ENCODE measurements at regions not wholly inside any gene's neighbourhood (a gene's known extent, or its start where the extent isn't known, plus 50 kb on each side); places are given as distances from the start of the nearest gene placed in this dataset.

DNA sequence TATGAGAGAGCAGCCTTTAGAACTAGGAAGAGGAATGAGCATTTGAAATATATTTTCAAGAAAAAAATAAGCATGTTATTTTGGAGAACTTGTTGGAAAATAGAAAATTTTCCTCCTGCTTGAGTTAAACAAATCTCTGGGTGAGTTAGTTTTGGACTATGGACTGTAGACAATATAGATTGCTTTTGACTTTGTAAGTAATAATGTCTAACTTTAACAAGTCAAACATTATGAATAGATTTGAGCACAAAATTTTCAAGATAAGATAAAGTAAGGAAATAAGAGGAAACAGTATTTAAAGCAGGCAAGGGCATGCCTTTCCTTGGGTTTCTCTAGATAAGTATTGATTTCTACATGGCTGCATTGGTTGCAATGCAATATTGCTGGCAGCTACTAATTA is 360.8 kb downstream of the LMO4 start:
- Histone ChIP-seq H3K4me3 (no peak overlapping the region), H3K27ac (ENCODE audit: control insufficient read depth, insufficient read depth) (no peak overlapping the region), H3K9me3 (replicated peaks; ENCODE audit: control insufficient read depth, insufficient read depth, low read length) (no peaks in the 10 kb centered on the region), H3K9ac (ENCODE audit: control insufficient read depth, insufficient read depth, low read length) (no peak overlapping the region), H3K79me2 (ENCODE audit: control insufficient read depth, insufficient read depth, low read length) (no peaks in the 10 kb centered on the region), H3K4me2 (ENCODE audit: control insufficient read depth, insufficient read depth) (no peak overlapping the region), H3K27me3 (replicated peaks in 1 of 2; ENCODE audit: control insufficient read depth in 2 of 2, insufficient read depth in 2 of 2, low read length in 1 of 2) (no peaks in the 10 kb centered on the region; a peak in 1 of 4 replicates), H3K36me3 (ENCODE audit: control insufficient read depth in 2 of 2, insufficient read depth in 2 of 2, low read length in 1 of 2) (no peaks in the 10 kb centered on the region), H3K4me1 (ENCODE audit: control insufficient read depth, insufficient read depth, low read length) (no peaks in the 10 kb centered on the region), H2AFZ (ENCODE audit: control insufficient read depth, low read depth, low read length) (no peak overlapping the region), H4K20me1 (ENCODE audit: control insufficient read depth, insufficient read depth) (no peaks in the 10 kb centered on the region)
- DNase-seq (ENCODE audit: low read depth, low spot score) (no peak), FAIRE-seq (no peak), ATAC-seq (no peak)
- SMC1A ChIA-PET (ENCODE audit: uncharacterized antibody, unreplicated experiment), result no interaction called here
- BruUV-seq (replicated peaks), result no TSS peak
- in situ Hi-C loops (cut with MboI) (no loop called here), intact Hi-C loops (cut with micrococcal nuclease; ENCODE audit: unreplicated experiment) (no loop called here)
- TF ChIP-seq TBL1XR1 (IDR thresholded peaks at IDR 0.05; ENCODE audit: low read depth, low read length) (no peak), RCOR1 (conservative IDR thresholded peaks at IDR 0.05; ENCODE audit: low read depth, low read length) (no peak), MYC (IDR thresholded peaks at IDR 0.05; ENCODE audit: insufficient read depth, insufficient read length, insufficient replicate concordance, low read length, severe bottlenecking) (no peak), MTA2 (IDR thresholded peaks at IDR 0.05; ENCODE audit: low read depth) (no peak)
- TF ChIP-seq, protein P1, sequence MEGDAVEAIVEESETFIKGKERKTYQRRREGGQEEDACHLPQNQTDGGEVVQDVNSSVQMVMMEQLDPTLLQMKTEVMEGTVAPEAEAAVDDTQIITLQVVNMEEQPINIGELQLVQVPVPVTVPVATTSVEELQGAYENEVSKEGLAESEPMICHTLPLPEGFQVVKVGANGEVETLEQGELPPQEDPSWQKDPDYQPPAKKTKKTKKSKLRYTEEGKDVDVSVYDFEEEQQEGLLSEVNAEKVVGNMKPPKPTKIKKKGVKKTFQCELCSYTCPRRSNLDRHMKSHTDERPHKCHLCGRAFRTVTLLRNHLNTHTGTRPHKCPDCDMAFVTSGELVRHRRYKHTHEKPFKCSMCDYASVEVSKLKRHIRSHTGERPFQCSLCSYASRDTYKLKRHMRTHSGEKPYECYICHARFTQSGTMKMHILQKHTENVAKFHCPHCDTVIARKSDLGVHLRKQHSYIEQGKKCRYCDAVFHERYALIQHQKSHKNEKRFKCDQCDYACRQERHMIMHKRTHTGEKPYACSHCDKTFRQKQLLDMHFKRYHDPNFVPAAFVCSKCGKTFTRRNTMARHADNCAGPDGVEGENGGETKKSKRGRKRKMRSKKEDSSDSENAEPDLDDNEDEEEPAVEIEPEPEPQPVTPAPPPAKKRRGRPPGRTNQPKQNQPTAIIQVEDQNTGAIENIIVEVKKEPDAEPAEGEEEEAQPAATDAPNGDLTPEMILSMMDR (IDR thresholded peaks at IDR 0.05 in 2 of 3, conservative IDR thresholded peaks at IDR 0.05 in 1 of 3; ENCODE audit: control insufficient read depth in 2 of 3, extremely low read depth in 1 of 3, insufficient read depth in 1 of 3, low read depth in 3 of 3, low read length in 3 of 3), result no peak
- RAD21 ChIA-PET (ENCODE audit: unreplicated experiment), result no interaction called here
- POLR2A ChIA-PET, result no interaction called here
- CTCF ChIA-PET, result no interaction called here

DNA sequence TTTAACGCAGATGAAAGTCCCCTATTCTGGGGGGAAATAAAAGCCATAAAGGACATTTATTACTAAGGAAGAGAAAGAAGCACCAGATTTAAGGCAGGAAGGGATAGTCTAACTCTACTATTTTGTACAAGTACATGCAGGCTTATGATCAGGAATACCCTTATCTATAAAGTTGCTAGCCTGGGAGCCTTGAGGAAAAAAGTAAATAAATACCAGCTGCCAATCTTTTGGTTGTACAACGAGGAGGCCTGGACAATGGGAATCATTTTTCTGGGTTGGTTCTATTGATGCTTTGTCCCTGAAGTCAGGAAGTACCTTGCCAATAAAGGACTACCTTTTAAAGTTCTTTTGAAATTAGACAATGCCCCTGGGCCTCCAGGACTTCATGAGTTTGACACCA is 367.8 kb downstream of the LMO4 start:
- in situ Hi-C loops (cut with MboI) (no loop called here), intact Hi-C loops (cut with micrococcal nuclease; ENCODE audit: unreplicated experiment) (no loop called here)
- Histone ChIP-seq H2AFZ (ENCODE audit: control insufficient read depth, low read depth, low read length) (no peak overlapping the region), H3K9ac (ENCODE audit: control insufficient read depth, insufficient read depth, low read length) (no peak overlapping the region), H3K9me3 (replicated peaks; ENCODE audit: control insufficient read depth, insufficient read depth, low read length) (no peaks in the 10 kb centered on the region), H3K4me1 (ENCODE audit: control insufficient read depth, insufficient read depth, low read length) (no peaks in the 10 kb centered on the region), H3K79me2 (ENCODE audit: control insufficient read depth, insufficient read depth, low read length) (no peaks in the 10 kb centered on the region), H3K4me2 (ENCODE audit: control insufficient read depth, insufficient read depth) (no peak overlapping the region), H3K36me3 (ENCODE audit: control insufficient read depth in 2 of 2, insufficient read depth in 2 of 2, low read length in 1 of 2) (no peaks in the 10 kb centered on the region), H4K20me1 (ENCODE audit: control insufficient read depth, insufficient read depth) (no peaks in the 10 kb centered on the region), H3K27me3 (replicated peaks in 1 of 2; ENCODE audit: control insufficient read depth in 2 of 2, insufficient read depth in 2 of 2, low read length in 1 of 2) (no peaks in the 10 kb centered on the region), H3K4me3 (no peak overlapping the region), H3K27ac (ENCODE audit: control insufficient read depth, insufficient read depth) (no peak overlapping the region)
- ChIA-PET SMC1A (ENCODE audit: uncharacterized antibody, unreplicated experiment) (interaction anchor here (0.8 kb wide), 1 partner anchor 15 kb away, joined by 3 read pairs; no protein-coding TSS in a partner anchor), CTCF (interaction anchor here (0.6 kb wide), 1 partner anchor 8 kb away, joined by 3 read pairs; no protein-coding TSS in a partner anchor), POLR2A (no interaction called here), RAD21 (ENCODE audit: unreplicated experiment) (no interaction called here)
- FAIRE-seq (no peak), DNase-seq (ENCODE audit: low read depth, low spot score) (no peak), ATAC-seq (no peak)
- BruUV-seq (replicated peaks), result no TSS peak
- 52% methylated on average over 2 of the region's 2 CpGs for WGBS (ENCODE audit: insufficient coverage, insufficient replicate concordance, low lambda C conversion rate, missing lambda C conversion rate)
- TF ChIP-seq, protein P2, sequence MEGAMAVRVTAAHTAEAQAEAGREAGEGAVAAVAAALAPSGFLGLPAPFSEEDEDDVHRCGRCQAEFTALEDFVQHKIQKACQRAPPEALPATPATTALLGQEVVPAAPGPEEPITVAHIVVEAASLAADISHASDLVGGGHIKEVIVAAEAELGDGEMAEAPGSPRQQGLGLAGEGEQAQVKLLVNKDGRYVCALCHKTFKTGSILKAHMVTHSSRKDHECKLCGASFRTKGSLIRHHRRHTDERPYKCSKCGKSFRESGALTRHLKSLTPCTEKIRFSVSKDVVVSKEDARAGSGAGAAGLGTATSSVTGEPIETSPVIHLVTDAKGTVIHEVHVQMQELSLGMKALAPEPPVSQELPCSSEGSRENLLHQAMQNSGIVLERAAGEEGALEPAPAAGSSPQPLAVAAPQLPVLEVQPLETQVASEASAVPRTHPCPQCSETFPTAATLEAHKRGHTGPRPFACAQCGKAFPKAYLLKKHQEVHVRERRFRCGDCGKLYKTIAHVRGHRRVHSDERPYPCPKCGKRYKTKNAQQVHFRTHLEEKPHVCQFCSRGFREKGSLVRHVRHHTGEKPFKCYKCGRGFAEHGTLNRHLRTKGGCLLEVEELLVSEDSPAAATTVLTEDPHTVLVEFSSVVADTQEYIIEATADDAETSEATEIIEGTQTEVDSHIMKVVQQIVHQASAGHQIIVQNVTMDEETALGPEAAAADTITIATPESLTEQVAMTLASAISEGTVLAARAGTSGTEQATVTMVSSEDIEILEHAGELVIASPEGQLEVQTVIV (IDR thresholded peaks at IDR 0.05; ENCODE audit: borderline replicate concordance, partially characterized antibody), result no peak
- no peak for TF ChIP-seq CREM (IDR thresholded peaks at IDR 0.05; ENCODE audit: low read depth)
- no peak for TF ChIP-seq CEBPB (IDR thresholded peaks at IDR 0.05; ENCODE audit: borderline replicate concordance in 1 of 2, low read depth in 2 of 2, low read length in 2 of 2)
- no peak for TF ChIP-seq NFYA (IDR thresholded peaks at IDR 0.05; ENCODE audit: borderline replicate concordance, low read depth, low read length)
- TF ChIP-seq, protein P3, sequence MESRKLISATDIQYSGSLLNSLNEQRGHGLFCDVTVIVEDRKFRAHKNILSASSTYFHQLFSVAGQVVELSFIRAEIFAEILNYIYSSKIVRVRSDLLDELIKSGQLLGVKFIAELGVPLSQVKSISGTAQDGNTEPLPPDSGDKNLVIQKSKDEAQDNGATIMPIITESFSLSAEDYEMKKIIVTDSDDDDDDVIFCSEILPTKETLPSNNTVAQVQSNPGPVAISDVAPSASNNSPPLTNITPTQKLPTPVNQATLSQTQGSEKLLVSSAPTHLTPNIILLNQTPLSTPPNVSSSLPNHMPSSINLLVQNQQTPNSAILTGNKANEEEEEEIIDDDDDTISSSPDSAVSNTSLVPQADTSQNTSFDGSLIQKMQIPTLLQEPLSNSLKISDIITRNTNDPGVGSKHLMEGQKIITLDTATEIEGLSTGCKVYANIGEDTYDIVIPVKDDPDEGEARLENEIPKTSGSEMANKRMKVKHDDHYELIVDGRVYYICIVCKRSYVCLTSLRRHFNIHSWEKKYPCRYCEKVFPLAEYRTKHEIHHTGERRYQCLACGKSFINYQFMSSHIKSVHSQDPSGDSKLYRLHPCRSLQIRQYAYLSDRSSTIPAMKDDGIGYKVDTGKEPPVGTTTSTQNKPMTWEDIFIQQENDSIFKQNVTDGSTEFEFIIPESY (IDR thresholded peaks at IDR 0.05), result no peak
- TF ChIP-seq SUZ12 (IDR thresholded peaks at IDR 0.05; ENCODE audit: unreplicated experiment), result no peak
- TF ChIP-seq MYC (IDR thresholded peaks at IDR 0.05; ENCODE audit: insufficient read depth, insufficient read length, insufficient replicate concordance, low read length, severe bottlenecking), result no peak
- TF ChIP-seq NFXL1 (IDR thresholded peaks at IDR 0.05; ENCODE audit: borderline replicate concordance), result no peak

All from GM12878 (cell line).